ENCODE measurements at regions not wholly inside any gene's neighbourhood (a gene's known extent, or its start where the extent isn't known, plus 50 kb on each side); places are given as distances from the start of the nearest gene placed in this dataset.
"Not testable (repeated sequence)": the region's sequence is repeated elsewhere in the genome, so short reads cannot be mapped to it uniquely, and the experiment has no call there.

- no peaks in the 10 kb centered on the region for H3K36me3 Mint-ChIP-seq (ENCODE audit: low read depth)
- no peaks in the 10 kb centered on the region for H3K4me1 Mint-ChIP-seq (ENCODE audit: low read depth)
- H3K27ac Mint-ChIP-seq, result no peak overlapping the region
- H3K27me3 Mint-ChIP-seq, result peaks cover 7% of the 10 kb centered on the region
- DNase-seq, result no peak
- H3K4me3 Mint-ChIP-seq, result no peak overlapping the region
- H3K9me3 Mint-ChIP-seq, result no peaks in the 10 kb centered on the region
Observed at GRCh38 chr3:3303636-3304035, 124.1 kb upstream of the CRBN start.

GRCh38 chr3:3302964-3303363 is 123.5 kb upstream of the CRBN start:
- Mint-ChIP-seq H3K9me3 (no peaks in the 10 kb centered on the region), H3K36me3 (ENCODE audit: low read depth) (no peaks in the 10 kb centered on the region), H3K27me3 (peaks cover 7% of the 10 kb centered on the region), H3K27ac (no peak overlapping the region), H3K4me3 (no peak overlapping the region), H3K4me1 (ENCODE audit: low read depth) (no peaks in the 10 kb centered on the region)
- no peak for DNase-seq

- Mint-ChIP-seq H3K4me3 (no peak overlapping the region), H3K9me3 (no peaks in the 10 kb centered on the region)
Observed at GRCh38 chr3:3301476-3301875, 122.0 kb upstream of the CRBN start.

GRCh38 chr3:3296979-3297381 is 117.5 kb upstream of the CRBN start:
- Mint-ChIP-seq H3K9me3 (peaks cover 23% of the 10 kb centered on the region), H3K4me3 (peak overlapping the region; percentile 44), H3K27ac (peak overlapping the region; percentile 77), H3K36me3 (ENCODE audit: low read depth) (no peaks in the 10 kb centered on the region), H3K4me1 (ENCODE audit: low read depth) (peaks cover 27% of the 10 kb centered on the region), H3K27me3 (no peaks in the 10 kb centered on the region)
- DNase-seq, result no peak

More at GRCh38 chr3:3301476-3301875, 122.0 kb upstream of the CRBN start:
- H3K36me3 Mint-ChIP-seq (ENCODE audit: low read depth), result no peaks in the 10 kb centered on the region
- peaks cover 12% of the 10 kb centered on the region for H3K4me1 Mint-ChIP-seq (ENCODE audit: low read depth)
- H3K27ac Mint-ChIP-seq, result no peak overlapping the region
- peaks cover 7% of the 10 kb centered on the region for H3K27me3 Mint-ChIP-seq
- DNase-seq, result no peak

- H3K27ac Mint-ChIP-seq, result no peak overlapping the region
- peaks cover 27% of the 10 kb centered on the region for H3K4me1 Mint-ChIP-seq (ENCODE audit: low read depth)
- peaks cover 26% of the 10 kb centered on the region for H3K9me3 Mint-ChIP-seq
- no peaks in the 10 kb centered on the region for H3K36me3 Mint-ChIP-seq (ENCODE audit: low read depth)
- no peak overlapping the region for H3K4me3 Mint-ChIP-seq
- no peak for DNase-seq
- H3K27me3 Mint-ChIP-seq, result no peaks in the 10 kb centered on the region
Observed at GRCh38 chr3:3295586-3295985, 116.1 kb upstream of the CRBN start.

GRCh38 chr3:3291756-3292283 is 112.3 kb upstream of the CRBN start:
- H3K4me3 Mint-ChIP-seq; H3K27ac Mint-ChIP-seq; H3K36me3 Mint-ChIP-seq (ENCODE audit: low read depth); DNase-seq; H3K27me3 Mint-ChIP-seq: not testable (repeated sequence)
- Mint-ChIP-seq H3K4me1 (ENCODE audit: low read depth) (peaks cover 18% of the 10 kb centered on the region), H3K9me3 (peaks cover 26% of the 10 kb centered on the region)

GRCh38 chr3:3288255-3288654 is 108.8 kb upstream of the CRBN start:
- Mint-ChIP-seq H3K27ac (no peak overlapping the region), H3K4me1 (ENCODE audit: low read depth) (no peaks in the 10 kb centered on the region), H3K9me3 (peaks cover 3% of the 10 kb centered on the region), H3K36me3 (ENCODE audit: low read depth) (no peaks in the 10 kb centered on the region), H3K4me3 (no peak overlapping the region), H3K27me3 (no peaks in the 10 kb centered on the region)
- DNase-seq, result no peak

- Mint-ChIP-seq H3K4me1 (ENCODE audit: low read depth) (peaks cover 1% of the 10 kb centered on the region), H3K36me3 (ENCODE audit: low read depth) (no peaks in the 10 kb centered on the region), H3K27ac (no peak overlapping the region), H3K27me3 (no peaks in the 10 kb centered on the region), H3K4me3 (no peak overlapping the region), H3K9me3 (no peaks in the 10 kb centered on the region)
- DNase-seq, result no peak
Observed at GRCh38 chr3:3286014-3286413, 106.5 kb upstream of the CRBN start.

- H3K27me3 Mint-ChIP-seq, result no peaks in the 10 kb centered on the region
- no peaks in the 10 kb centered on the region for H3K36me3 Mint-ChIP-seq (ENCODE audit: low read depth)
- H3K9me3 Mint-ChIP-seq, result no peaks in the 10 kb centered on the region
- no peak overlapping the region for H3K27ac Mint-ChIP-seq
- no peak for DNase-seq
- H3K4me1 Mint-ChIP-seq (ENCODE audit: low read depth), result peaks cover 4% of the 10 kb centered on the region
- no peak overlapping the region for H3K4me3 Mint-ChIP-seq
Observed at GRCh38 chr3:3281024-3281423, 101.5 kb upstream of the CRBN start.

- Mint-ChIP-seq H3K36me3 (ENCODE audit: low read depth) (no peaks in the 10 kb centered on the region), H3K9me3 (no peaks in the 10 kb centered on the region), H3K4me1 (ENCODE audit: low read depth) (peaks cover 4% of the 10 kb centered on the region), H3K4me3 (no peak overlapping the region), H3K27ac (no peak overlapping the region), H3K27me3 (no peaks in the 10 kb centered on the region)
- DNase-seq, result no peak
Observed at GRCh38 chr3:3280396-3280795, 100.9 kb upstream of the CRBN start.

GRCh38 chr3:3278073-3278472 is 98.6 kb upstream of the CRBN start:
- Mint-ChIP-seq H3K9me3 (no peaks in the 10 kb centered on the region), H3K27ac (no peak overlapping the region), H3K36me3 (ENCODE audit: low read depth) (no peaks in the 10 kb centered on the region), H3K27me3 (no peaks in the 10 kb centered on the region), H3K4me3 (no peak overlapping the region), H3K4me1 (ENCODE audit: low read depth) (peaks cover 4% of the 10 kb centered on the region)
- no peak for DNase-seq

GRCh38 chr3:3276630-3277029 is 97.1 kb upstream of the CRBN start:
- Mint-ChIP-seq H3K27ac (no peak overlapping the region), H3K4me3 (no peak overlapping the region), H3K4me1 (ENCODE audit: low read depth) (peaks cover 4% of the 10 kb centered on the region), H3K36me3 (ENCODE audit: low read depth) (no peaks in the 10 kb centered on the region), H3K27me3 (no peaks in the 10 kb centered on the region), H3K9me3 (no peaks in the 10 kb centered on the region)
- no peak for DNase-seq

GRCh38 chr3:3264796-3265195 is 85.3 kb upstream of the CRBN start:
- Mint-ChIP-seq H3K27me3 (peaks cover 14% of the 10 kb centered on the region), H3K4me1 (ENCODE audit: low read depth) (peaks cover 2% of the 10 kb centered on the region), H3K27ac (no peak overlapping the region), H3K36me3 (ENCODE audit: low read depth) (no peaks in the 10 kb centered on the region), H3K9me3 (no peaks in the 10 kb centered on the region), H3K4me3 (no peak overlapping the region)
- no peak for DNase-seq

- H3K27me3 Mint-ChIP-seq, result no peaks in the 10 kb centered on the region
- DNase-seq, result no peak
- no peaks in the 10 kb centered on the region for H3K36me3 Mint-ChIP-seq (ENCODE audit: low read depth)
- H3K9me3 Mint-ChIP-seq, result no peaks in the 10 kb centered on the region
- H3K4me1 Mint-ChIP-seq (ENCODE audit: low read depth), result peaks cover 2% of the 10 kb centered on the region
- no peak overlapping the region for H3K4me3 Mint-ChIP-seq
- no peak overlapping the region for H3K27ac Mint-ChIP-seq
Observed at GRCh38 chr3:3260870-3261269, 81.4 kb upstream of the CRBN start.

GRCh38 chr3:3259181-3259580 is 79.7 kb upstream of the CRBN start:
- no peaks in the 10 kb centered on the region for H3K36me3 Mint-ChIP-seq (ENCODE audit: low read depth)
- no peak for DNase-seq
- H3K27ac Mint-ChIP-seq, result no peak overlapping the region
- no peaks in the 10 kb centered on the region for H3K9me3 Mint-ChIP-seq
- H3K27me3 Mint-ChIP-seq, result no peaks in the 10 kb centered on the region
- H3K4me3 Mint-ChIP-seq, result no peak overlapping the region
- H3K4me1 Mint-ChIP-seq (ENCODE audit: low read depth), result peaks cover 2% of the 10 kb centered on the region

GRCh38 chr3:3258281-3258680 is 78.8 kb upstream of the CRBN start:
- Mint-ChIP-seq H3K9me3 (peaks cover 5% of the 10 kb centered on the region), H3K36me3 (ENCODE audit: low read depth) (no peaks in the 10 kb centered on the region), H3K4me3 (no peak overlapping the region), H3K4me1 (ENCODE audit: low read depth) (peaks cover 2% of the 10 kb centered on the region), H3K27ac (no peak overlapping the region), H3K27me3 (no peaks in the 10 kb centered on the region)
- no peak for DNase-seq
